Right lung (tissue), 2 donors: ENCODE measurements at regions not wholly inside any gene's neighbourhood (a gene's known extent, or its start where the extent isn't known, plus 50 kb on each side); places are given as distances from the start of the nearest gene placed in this dataset.

Experiments used
- DNase-seq, 2 donors: peaks; one replicate each; pipeline ENCODE4 v3.0.0-alpha.2; 2013

GRCh38 chr15:93880358-93880757 is 351.0 kb upstream of the MCTP2 start:
- DNase-seq = no peak

GRCh38 chr15:93870583-93870982 is 360.8 kb upstream of the MCTP2 start:
- no peak for DNase-seq

- no peak for DNase-seq
Observed at GRCh38 chr15:93866948-93867347, 364.4 kb upstream of the MCTP2 start.

GRCh38 chr15:93866476-93866875 is 364.9 kb upstream of the MCTP2 start:
- no peak for DNase-seq

- peak; percentile 27 to 44 for DNase-seq
Observed at GRCh38 chr15:93865586-93865985, 365.8 kb upstream of the MCTP2 start.

- DNase-seq = no peak
Observed at GRCh38 chr15:93862791-93863190, 368.6 kb upstream of the MCTP2 start.

- no peak for DNase-seq
Observed at GRCh38 chr15:93861956-93862741, 369.2 kb upstream of the MCTP2 start.

- DNase-seq = no peak
Observed at GRCh38 chr15:93861413-93861812, 369.9 kb upstream of the MCTP2 start.

GRCh38 chr15:93860701-93861100 is 370.7 kb upstream of the MCTP2 start:
- DNase-seq = no peak

- no peak for DNase-seq
Observed at GRCh38 chr15:93859176-93859575, 372.2 kb upstream of the MCTP2 start.

- DNase-seq = no peak
Observed at GRCh38 chr15:93855181-93855826, 376.1 kb upstream of the MCTP2 start.

GRCh38 chr15:93854088-93854487 is 377.3 kb upstream of the MCTP2 start:
- no peak for DNase-seq

- DNase-seq = no peak
Observed at GRCh38 chr15:93852761-93853160, 378.6 kb upstream of the MCTP2 start.

- no peak for DNase-seq
Observed at GRCh38 chr15:93848490-93848889, 382.9 kb upstream of the MCTP2 start.

- DNase-seq = no peak
Observed at GRCh38 chr15:93848076-93848475, 383.3 kb upstream of the MCTP2 start.

- DNase-seq = no peak
Observed at GRCh38 chr15:93846148-93846547, 385.2 kb upstream of the MCTP2 start.

GRCh38 chr15:93837450-93837849 is 393.9 kb upstream of the MCTP2 start:
- no peak for DNase-seq

- DNase-seq = no peak
Observed at GRCh38 chr15:93835344-93835743, 396.0 kb upstream of the MCTP2 start.

- DNase-seq = no peak
Observed at GRCh38 chr15:93831641-93832040, 399.7 kb upstream of the MCTP2 start.

GRCh38 chr15:93830221-93831080 is 400.9 kb upstream of the MCTP2 start:
- DNase-seq = no peak

- no peak for DNase-seq
Observed at GRCh38 chr15:93829115-93829870, 402.1 kb upstream of the MCTP2 start.

- DNase-seq = peak in 1 of 2 donors; percentile 9
Observed at GRCh38 chr15:93826790-93827189, 404.6 kb upstream of the MCTP2 start.
